Vagina (tissue), 2 donors: ENCODE measurements at regions not wholly inside any gene's neighbourhood (a gene's known extent, or its start where the extent isn't known, plus 50 kb on each side); places are given as distances from the start of the nearest gene placed in this dataset.

Experiments
- POLR2A ChIP-seq, 2 donors: fragments of 450-650 bp; IDR thresholded peaks; one replicate each; pipeline ENCODE4 v1.6.1; 2017; ENCODE audit warnings: antibody characterized with exemption in 2 of 2, mild to moderate bottlenecking in 2 of 2, moderate library complexity in 2 of 2
- TF ChIP-seq, protein P1 (sequence below), 3 experiments: fragments of 450-650 bp in 2 of 3; fragments of 200-600 bp in 1 of 3; sonication (generic) in 1 of 3; IDR thresholded peaks; one replicate each; pipeline ENCODE4 v1.5.1; 2017 to 2019; ENCODE audit warnings: antibody characterized with exemption in 3 of 3, mild to moderate bottlenecking in 2 of 3, moderate library complexity in 2 of 3

DNA sequence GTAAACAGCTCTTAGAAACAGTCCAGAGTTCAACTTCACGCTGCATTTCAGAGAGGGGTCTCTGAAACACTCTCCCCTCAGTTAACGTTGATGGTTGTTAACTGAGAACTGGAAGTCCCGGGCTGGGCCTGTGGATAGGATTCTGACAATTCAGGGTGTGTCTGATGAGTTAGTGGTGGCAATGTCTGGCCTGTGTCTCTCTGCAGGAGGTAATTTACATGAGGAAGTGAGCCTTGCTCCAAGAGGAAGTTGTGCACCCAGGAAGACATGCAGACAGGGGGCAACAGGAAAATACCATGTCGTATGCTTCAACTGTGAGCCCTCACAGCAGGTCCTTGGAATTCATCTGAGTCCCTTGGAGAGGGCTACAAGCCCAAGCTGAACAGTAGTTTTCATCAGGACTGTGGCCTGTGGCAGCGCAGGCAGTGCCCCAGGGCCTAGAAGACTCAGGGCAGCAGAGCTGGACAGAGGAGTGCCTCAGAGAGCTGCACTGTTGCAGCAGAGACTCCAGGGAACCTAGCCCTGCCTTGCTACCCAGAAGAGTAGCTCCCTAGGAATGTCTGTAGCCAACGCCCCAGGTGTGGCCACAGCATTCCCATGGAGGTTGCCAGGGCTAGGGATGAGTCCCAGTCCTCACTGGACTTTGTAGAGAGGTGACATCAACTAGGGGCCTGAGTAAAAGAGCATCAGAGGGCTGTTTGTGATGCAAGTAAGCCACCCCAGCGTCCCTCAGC is 104.6 kb upstream of the SELENOK start:
- TF ChIP-seq, protein P1, sequence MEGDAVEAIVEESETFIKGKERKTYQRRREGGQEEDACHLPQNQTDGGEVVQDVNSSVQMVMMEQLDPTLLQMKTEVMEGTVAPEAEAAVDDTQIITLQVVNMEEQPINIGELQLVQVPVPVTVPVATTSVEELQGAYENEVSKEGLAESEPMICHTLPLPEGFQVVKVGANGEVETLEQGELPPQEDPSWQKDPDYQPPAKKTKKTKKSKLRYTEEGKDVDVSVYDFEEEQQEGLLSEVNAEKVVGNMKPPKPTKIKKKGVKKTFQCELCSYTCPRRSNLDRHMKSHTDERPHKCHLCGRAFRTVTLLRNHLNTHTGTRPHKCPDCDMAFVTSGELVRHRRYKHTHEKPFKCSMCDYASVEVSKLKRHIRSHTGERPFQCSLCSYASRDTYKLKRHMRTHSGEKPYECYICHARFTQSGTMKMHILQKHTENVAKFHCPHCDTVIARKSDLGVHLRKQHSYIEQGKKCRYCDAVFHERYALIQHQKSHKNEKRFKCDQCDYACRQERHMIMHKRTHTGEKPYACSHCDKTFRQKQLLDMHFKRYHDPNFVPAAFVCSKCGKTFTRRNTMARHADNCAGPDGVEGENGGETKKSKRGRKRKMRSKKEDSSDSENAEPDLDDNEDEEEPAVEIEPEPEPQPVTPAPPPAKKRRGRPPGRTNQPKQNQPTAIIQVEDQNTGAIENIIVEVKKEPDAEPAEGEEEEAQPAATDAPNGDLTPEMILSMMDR (IDR thresholded peaks at IDR 0.05): no peak
- TF ChIP-seq POLR2A (IDR thresholded peaks at IDR 0.05): no peak
